Erythroblast (primary cell): ENCODE measurements at regions not wholly inside any gene's neighbourhood (a gene's known extent, or its start where the extent isn't known, plus 50 kb on each side); places are given as distances from the start of the nearest gene placed in this dataset.

ENCODE experiments used
- GATA1 ChIP-seq: IDR thresholded peaks from 2 replicates; pipeline ENCODE4 v1.6.1; 2011; ENCODE audit warnings: low read depth, mild to moderate bottlenecking, control low read depth, low read length, moderate library complexity
- POLR2A ChIP-seq: IDR thresholded peaks from 2 replicates; pipeline ENCODE4 v1.6.1; 2011; ENCODE audit warnings: mild to moderate bottlenecking, low read length

- TF ChIP-seq POLR2A (no peak), GATA1 (no peak)
These were observed 802.1 kb upstream of the FAM98A start for GRCh38 chr2:34401186-34401585.
